OCI-LY1 (cell line): ENCODE measurements at regions not wholly inside any gene's neighbourhood (a gene's known extent, or its start where the extent isn't known, plus 50 kb on each side); places are given as distances from the start of the nearest gene placed in this dataset.

Source experiments
- H2AFZ ChIP-seq: fragments of 200-600 bp; sonication (generic), shearing (Covaris generic); 2 replicates; pipeline ENCODE4 v1.6.0; 2014; ENCODE audit warnings: antibody characterized with exemption, mild to moderate bottlenecking, low read length
- H3F3A ChIP-seq: fragments of 200-600 bp; sonication (generic), shearing (Covaris generic); 2 replicates; pipeline ENCODE4 v1.6.0; 2014; ENCODE audit warnings: mild to moderate bottlenecking, antibody characterized with exemption, low read length, moderate library complexity; ENCODE audit not compliant: insufficient read depth
- H3K27ac ChIP-seq: fragments of 200-600 bp; sonication (generic); 2 replicates; pipeline ENCODE4 v1.5.1; 2014; ENCODE audit warnings: low read length, mixed run types, mild to moderate bottlenecking, low read depth; ENCODE audit not compliant: poor library complexity, severe bottlenecking
- H3K27me3 ChIP-seq: fragments of 200-600 bp; sonication (generic); 2 replicates; pipeline ENCODE4 v1.6.0; 2014; ENCODE audit warnings: antibody characterized with exemption, mild to moderate bottlenecking, low read length, moderate library complexity; ENCODE audit not compliant: insufficient read depth
- H3K36me3 ChIP-seq: fragments of 200-600 bp; sonication (generic); 2 replicates; pipeline ENCODE4 v1.6.1; 2014; ENCODE audit warnings: mild to moderate bottlenecking, antibody characterized with exemption, low read length, moderate library complexity, mixed read lengths; ENCODE audit not compliant: insufficient read depth
- H3K4me1 ChIP-seq: fragments of 200-600 bp; sonication (generic); 2 replicates; pipeline ENCODE4 v1.5.1; 2014; ENCODE audit warnings: mild to moderate bottlenecking, low read length, moderate library complexity; ENCODE audit not compliant: insufficient read depth, severe bottlenecking
- H3K4me2 ChIP-seq: fragments of 200-600 bp; sonication (generic), shearing (Covaris generic); 2 replicates; pipeline ENCODE4 v1.6.1; 2014; ENCODE audit warnings: low read length
- H3K4me3 ChIP-seq: fragments of 200-600 bp; sonication (generic); 2 replicates; pipeline ENCODE4 v1.5.1; 2014; ENCODE audit warnings: low read length, low read depth, mild to moderate bottlenecking, mixed read lengths; ENCODE audit not compliant: poor library complexity, severe bottlenecking
- H3K79me2 ChIP-seq: fragments of 200-600 bp; shearing (Covaris generic); 2 replicates; pipeline ENCODE4 v1.6.1; 2016; ENCODE audit warnings: mixed run types, low read length, mixed read lengths; ENCODE audit not compliant: insufficient read depth
- H3K9ac ChIP-seq: fragments of 200-600 bp; sonication (generic), shearing (Covaris generic); 2 replicates; pipeline ENCODE4 v1.6.1; 2014; ENCODE audit warnings: mild to moderate bottlenecking, low read length, mixed read lengths
- H3K9me2 ChIP-seq: fragments of 200-600 bp; sonication (generic), shearing (Covaris generic); 2 replicates; pipeline ENCODE4 v1.6.1; 2014; ENCODE audit warnings: low read depth, mild to moderate bottlenecking, low read length, mixed read lengths
- H3K9me3 ChIP-seq: fragments of 200-600 bp; shearing (Covaris generic); 2 replicates; pipeline ENCODE4 v1.6.1; 2014; ENCODE audit warnings: low read length, mixed read lengths
- H4K20me1 ChIP-seq: fragments of 200-600 bp; sonication (generic), shearing (Covaris generic); 2 replicates; pipeline ENCODE4 v1.6.0; 2016; ENCODE audit warnings: mild to moderate bottlenecking, low read length; ENCODE audit not compliant: insufficient read depth
- EZH2 ChIP-seq: fragments of 200-600 bp; sonication (generic), shearing (Covaris generic); IDR thresholded peaks from 2 replicates; pipeline ENCODE4 v1.8.0; 2017; ENCODE audit warnings: borderline replicate concordance, mixed run types, mild to moderate bottlenecking, antibody characterized with exemption, low read length, moderate library complexity, mixed read lengths
- TF ChIP-seq, protein P1 (sequence below): fragments of 200-600 bp; sonication (generic), shearing (Covaris generic); IDR thresholded peaks from 2 replicates; pipeline ENCODE4 v1.5.1; 2017; ENCODE audit warnings: mild to moderate bottlenecking, antibody characterized with exemption, low read length, moderate library complexity, mixed read lengths

DNA sequence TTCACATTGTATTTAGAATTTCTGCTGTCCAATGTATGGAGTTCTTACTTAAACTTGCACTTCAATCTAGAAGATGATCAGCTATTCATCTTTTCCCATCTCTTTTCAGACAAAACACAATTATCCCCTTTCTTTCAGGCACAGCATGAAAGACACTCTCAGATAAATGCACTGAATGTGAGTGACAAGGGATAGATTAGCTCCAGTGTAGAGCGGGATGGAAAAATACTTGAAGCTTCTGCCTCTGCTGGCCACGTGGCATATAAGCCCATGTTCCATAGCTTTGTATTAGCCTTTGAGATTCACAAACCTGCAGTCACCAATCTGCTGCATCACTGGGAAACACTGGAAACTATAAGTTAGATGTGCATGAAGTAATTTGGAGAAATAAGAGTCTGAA, 162.2 kb upstream of the FAM3C start:
- Histone ChIP-seq H3K4me1 (no peaks in the 10 kb centered on the region), H3K4me2 (no peak overlapping the region), H4K20me1 (no peaks in the 10 kb centered on the region), H3K9me2 (no peaks in the 10 kb centered on the region), H3K9ac (no peak overlapping the region), H3K36me3 (no peaks in the 10 kb centered on the region), H2AFZ (no peak overlapping the region), H3K27me3 (no peaks in the 10 kb centered on the region), H3K4me3 (no peak overlapping the region), H3K9me3 (no peaks in the 10 kb centered on the region), H3K79me2 (no peaks in the 10 kb centered on the region), H3K27ac (no peak overlapping the region), H3F3A (no peaks in the 10 kb centered on the region)
- TF ChIP-seq, protein P1, sequence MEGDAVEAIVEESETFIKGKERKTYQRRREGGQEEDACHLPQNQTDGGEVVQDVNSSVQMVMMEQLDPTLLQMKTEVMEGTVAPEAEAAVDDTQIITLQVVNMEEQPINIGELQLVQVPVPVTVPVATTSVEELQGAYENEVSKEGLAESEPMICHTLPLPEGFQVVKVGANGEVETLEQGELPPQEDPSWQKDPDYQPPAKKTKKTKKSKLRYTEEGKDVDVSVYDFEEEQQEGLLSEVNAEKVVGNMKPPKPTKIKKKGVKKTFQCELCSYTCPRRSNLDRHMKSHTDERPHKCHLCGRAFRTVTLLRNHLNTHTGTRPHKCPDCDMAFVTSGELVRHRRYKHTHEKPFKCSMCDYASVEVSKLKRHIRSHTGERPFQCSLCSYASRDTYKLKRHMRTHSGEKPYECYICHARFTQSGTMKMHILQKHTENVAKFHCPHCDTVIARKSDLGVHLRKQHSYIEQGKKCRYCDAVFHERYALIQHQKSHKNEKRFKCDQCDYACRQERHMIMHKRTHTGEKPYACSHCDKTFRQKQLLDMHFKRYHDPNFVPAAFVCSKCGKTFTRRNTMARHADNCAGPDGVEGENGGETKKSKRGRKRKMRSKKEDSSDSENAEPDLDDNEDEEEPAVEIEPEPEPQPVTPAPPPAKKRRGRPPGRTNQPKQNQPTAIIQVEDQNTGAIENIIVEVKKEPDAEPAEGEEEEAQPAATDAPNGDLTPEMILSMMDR: no peak; the same call in 1 of the 2 replicates
- no peak for TF ChIP-seq EZH2

DNA sequence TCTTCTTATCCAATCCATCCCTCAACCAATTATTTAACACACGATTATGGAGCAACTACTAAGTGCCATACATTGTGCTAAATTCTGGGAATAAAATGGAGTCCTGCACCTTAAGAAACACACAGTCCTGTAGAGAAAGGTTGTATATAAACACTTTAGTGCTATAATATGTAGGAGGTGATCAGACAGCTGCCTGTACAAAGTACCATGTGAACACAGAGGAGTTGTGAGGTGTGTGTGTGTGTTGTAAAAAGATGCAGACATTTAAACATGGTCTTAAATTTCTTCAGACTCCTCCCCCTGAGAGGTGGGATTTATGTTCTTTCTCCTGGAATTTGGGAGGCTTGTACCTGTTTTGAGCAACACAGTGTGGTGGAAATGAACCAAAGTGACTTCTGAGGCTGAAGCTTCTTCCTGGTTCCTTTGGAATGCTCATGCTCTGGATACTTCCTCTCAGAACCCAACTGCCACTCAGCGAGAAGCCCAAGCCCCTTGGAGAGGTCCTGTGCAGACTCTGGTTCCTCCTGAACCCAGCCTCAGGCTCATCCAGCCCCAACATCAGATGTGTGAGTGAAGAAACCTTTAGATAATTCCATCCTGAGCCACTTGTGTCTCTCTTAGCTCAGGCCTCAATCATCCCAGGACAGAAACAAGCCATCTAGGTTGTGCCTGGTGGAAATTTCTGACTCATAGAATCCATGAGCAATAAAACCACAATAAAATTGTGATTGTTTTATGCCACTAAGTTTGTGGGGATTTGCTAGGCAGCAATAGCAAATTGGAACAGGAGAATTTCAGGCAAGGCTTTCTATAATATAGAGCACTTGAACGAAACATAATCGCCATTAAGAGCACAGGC, 161.2 kb upstream of the FAM3C start:
- TF ChIP-seq EZH2: no peak
- TF ChIP-seq, protein P1: no peak
- H3K4me2 ChIP-seq: no peak overlapping the region

DNA sequence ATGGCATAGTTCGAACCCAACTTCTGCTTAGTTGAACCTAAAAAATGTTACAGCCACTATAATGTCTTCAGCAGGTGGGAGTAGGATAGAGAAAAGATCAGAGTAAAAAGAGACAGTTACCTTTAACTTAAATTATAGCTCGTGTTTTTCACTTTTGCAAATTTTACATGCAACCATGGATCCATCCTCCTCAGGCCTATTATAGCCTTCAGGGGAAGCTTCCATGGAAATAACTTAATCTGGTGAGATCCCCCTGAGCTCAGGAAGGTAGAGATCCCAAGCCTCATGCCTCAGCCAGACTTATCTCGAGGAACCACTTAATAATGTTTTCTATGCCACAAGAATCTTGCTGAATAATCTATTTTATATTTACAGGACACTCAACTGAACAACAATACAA, 159.4 kb upstream of the FAM3C start:
- Histone ChIP-seq H3K4me2 (no peak overlapping the region), H3K36me3 (no peaks in the 10 kb centered on the region), H3K9me2 (no peaks in the 10 kb centered on the region), H3F3A (no peaks in the 10 kb centered on the region), H3K27me3 (no peaks in the 10 kb centered on the region), H3K4me1 (no peaks in the 10 kb centered on the region), H3K27ac (no peak overlapping the region), H4K20me1 (no peaks in the 10 kb centered on the region), H3K9me3 (no peaks in the 10 kb centered on the region), H3K9ac (no peak overlapping the region), H2AFZ (no peak overlapping the region), H3K4me3 (no peak overlapping the region), H3K79me2 (no peaks in the 10 kb centered on the region)
- TF ChIP-seq, protein P1: no peak
- TF ChIP-seq EZH2: no peak

More for the DNA sequence above, 161.2 kb upstream of the FAM3C start:
- no peak overlapping the region for H3K4me3 ChIP-seq
- H3K27me3 ChIP-seq: no peaks in the 10 kb centered on the region
- no peaks in the 10 kb centered on the region for H3K79me2 ChIP-seq
- no peak overlapping the region for H2AFZ ChIP-seq
- H3K4me1 ChIP-seq: no peaks in the 10 kb centered on the region
- H3K36me3 ChIP-seq: no peaks in the 10 kb centered on the region
- H4K20me1 ChIP-seq: no peaks in the 10 kb centered on the region
- no peaks in the 10 kb centered on the region for H3K9me3 ChIP-seq
- no peaks in the 10 kb centered on the region for H3K9me2 ChIP-seq
- H3K27ac ChIP-seq: no peak overlapping the region
- H3F3A ChIP-seq: no peaks in the 10 kb centered on the region
- H3K9ac ChIP-seq: no peak overlapping the region
